ENCODE measurements at regions not wholly inside any gene's neighbourhood (a gene's known extent, or its start where the extent isn't known, plus 50 kb on each side); places are given as distances from the start of the nearest gene placed in this dataset.

DNA sequence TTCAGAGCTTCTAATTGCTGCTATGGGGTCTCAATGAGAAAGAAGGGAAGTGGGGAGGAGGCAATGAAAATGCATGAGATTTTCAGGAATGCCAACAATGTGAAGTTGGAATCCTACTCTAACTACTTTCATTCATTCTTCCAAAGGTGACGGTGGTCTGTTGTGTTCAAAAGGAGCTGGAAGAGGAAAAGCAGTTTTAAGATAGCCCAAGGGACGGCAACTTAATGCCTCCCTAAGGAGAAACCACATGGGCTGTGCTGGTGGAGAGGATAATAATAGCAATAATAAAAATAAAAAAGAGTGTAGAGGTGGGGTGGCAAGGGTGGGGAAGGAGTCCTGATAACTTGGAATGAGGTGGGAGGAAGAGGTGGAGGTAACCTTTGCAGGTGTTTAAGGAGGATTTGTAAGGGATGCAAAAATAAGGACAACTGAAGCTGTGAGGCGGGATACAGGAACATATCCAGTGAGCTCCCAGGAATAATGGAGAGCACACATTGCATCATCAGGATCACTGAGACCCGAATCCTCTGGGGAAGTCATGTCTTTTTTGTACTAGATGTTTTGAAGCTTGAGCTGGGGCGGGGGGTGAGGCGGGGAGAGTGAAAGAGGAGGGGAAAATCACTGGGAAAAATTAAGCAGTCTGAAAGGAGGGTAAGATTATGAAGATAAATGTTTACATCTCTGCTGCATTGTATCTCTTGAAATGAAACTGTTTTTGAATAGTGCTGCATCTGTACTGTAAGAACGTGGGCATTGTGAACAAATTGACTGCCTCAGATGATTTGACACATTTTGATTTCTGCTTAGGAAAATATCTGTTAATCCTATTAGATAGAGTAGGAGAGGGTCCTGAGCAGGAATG, 120.1 kb upstream of the TMEM161B start:
- no peak for TF ChIP-seq PAX8 (IDR thresholded peaks at IDR 0.05)
- no peak for TF ChIP-seq CHD1 (IDR thresholded peaks at IDR 0.05; ENCODE audit: low read depth, low read length)
- no peak for TF ChIP-seq SP1 (IDR thresholded peaks at IDR 0.05; ENCODE audit: low read depth, low read length)
- TF ChIP-seq, protein P1, sequence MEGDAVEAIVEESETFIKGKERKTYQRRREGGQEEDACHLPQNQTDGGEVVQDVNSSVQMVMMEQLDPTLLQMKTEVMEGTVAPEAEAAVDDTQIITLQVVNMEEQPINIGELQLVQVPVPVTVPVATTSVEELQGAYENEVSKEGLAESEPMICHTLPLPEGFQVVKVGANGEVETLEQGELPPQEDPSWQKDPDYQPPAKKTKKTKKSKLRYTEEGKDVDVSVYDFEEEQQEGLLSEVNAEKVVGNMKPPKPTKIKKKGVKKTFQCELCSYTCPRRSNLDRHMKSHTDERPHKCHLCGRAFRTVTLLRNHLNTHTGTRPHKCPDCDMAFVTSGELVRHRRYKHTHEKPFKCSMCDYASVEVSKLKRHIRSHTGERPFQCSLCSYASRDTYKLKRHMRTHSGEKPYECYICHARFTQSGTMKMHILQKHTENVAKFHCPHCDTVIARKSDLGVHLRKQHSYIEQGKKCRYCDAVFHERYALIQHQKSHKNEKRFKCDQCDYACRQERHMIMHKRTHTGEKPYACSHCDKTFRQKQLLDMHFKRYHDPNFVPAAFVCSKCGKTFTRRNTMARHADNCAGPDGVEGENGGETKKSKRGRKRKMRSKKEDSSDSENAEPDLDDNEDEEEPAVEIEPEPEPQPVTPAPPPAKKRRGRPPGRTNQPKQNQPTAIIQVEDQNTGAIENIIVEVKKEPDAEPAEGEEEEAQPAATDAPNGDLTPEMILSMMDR (IDR thresholded peaks at IDR 0.05 in 2 of 3, conservative IDR thresholded peaks at IDR 0.05 in 1 of 3; ENCODE audit: control insufficient read depth in 2 of 3, extremely low read depth in 1 of 3, insufficient read depth in 1 of 3, low read depth in 3 of 3, low read length in 3 of 3), result no peak
- TF ChIP-seq POLR2A (IDR thresholded peaks at IDR 0.05; ENCODE audit: low read depth, low read length), result no peak

Data from GM12878 (cell line).